ENCODE measurements at regions not wholly inside any gene's neighbourhood (a gene's known extent, or its start where the extent isn't known, plus 50 kb on each side); places are given as distances from the start of the nearest gene placed in this dataset.

DNA sequence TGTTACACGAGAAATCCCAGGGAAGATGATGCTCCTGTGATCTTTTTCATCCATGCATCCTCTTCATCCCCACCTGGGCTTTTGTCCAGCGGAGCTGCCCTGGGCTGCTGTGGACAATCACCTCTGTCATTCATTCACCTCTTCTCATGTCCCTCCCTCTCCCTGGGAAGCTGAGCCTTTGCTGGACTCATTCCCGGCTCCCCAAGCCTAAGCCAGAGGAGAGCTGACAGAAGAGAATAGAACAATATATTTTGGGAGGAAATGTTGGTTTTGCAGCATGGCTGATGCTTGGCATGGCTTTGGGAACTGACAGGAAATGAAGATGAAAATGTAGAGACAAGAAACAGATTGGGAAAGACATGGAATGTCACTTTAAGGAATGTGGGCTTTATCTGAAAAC, 177.4 kb downstream of the DICER1 start:
- TF ChIP-seq, protein P1, sequence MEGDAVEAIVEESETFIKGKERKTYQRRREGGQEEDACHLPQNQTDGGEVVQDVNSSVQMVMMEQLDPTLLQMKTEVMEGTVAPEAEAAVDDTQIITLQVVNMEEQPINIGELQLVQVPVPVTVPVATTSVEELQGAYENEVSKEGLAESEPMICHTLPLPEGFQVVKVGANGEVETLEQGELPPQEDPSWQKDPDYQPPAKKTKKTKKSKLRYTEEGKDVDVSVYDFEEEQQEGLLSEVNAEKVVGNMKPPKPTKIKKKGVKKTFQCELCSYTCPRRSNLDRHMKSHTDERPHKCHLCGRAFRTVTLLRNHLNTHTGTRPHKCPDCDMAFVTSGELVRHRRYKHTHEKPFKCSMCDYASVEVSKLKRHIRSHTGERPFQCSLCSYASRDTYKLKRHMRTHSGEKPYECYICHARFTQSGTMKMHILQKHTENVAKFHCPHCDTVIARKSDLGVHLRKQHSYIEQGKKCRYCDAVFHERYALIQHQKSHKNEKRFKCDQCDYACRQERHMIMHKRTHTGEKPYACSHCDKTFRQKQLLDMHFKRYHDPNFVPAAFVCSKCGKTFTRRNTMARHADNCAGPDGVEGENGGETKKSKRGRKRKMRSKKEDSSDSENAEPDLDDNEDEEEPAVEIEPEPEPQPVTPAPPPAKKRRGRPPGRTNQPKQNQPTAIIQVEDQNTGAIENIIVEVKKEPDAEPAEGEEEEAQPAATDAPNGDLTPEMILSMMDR (IDR thresholded peaks at IDR 0.05; ENCODE audit: low read depth, low read length, missing control alignments): no peak
- no peak overlapping the region for H3K27ac ChIP-seq
- no peaks in the 10 kb centered on the region for H3K36me3 ChIP-seq (replicated peaks)
- in situ Hi-C loops (cut with HindIII; ENCODE audit: low pct_ligation_motif_present, low sequenced_read_pairs): no loop called here
- H3K4me3 ChIP-seq (ENCODE audit: low read depth, low read length): no peak overlapping the region
- H3K27me3 ChIP-seq (replicated peaks): no peaks in the 10 kb centered on the region
- DNase-seq: no peak

DNA sequence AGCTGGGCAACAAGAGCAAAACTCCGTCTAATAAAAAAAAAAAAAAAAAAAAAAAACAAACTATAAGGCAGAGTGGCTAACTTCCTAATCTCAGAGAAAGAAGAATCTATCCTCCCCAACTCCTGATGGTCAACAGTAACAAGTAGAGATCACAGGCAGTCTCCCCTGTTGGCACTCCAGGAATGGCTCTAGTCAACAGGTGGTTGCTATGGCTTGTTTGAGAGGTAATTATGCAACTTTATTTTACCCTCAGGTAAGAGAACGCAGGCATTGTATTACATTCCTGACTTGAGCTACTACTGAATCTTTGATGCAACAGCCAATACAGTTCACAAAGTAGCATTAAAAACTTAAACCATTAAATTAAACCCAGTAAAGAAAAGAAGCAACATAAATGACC, 180.3 kb downstream of the DICER1 start:
- H3K36me3 ChIP-seq (replicated peaks): no peaks in the 10 kb centered on the region
- no peaks in the 10 kb centered on the region for H3K27me3 ChIP-seq (replicated peaks)
- TF ChIP-seq, protein P1 (IDR thresholded peaks at IDR 0.05; ENCODE audit: low read depth, low read length, missing control alignments): no peak
- in situ Hi-C loops (cut with HindIII; ENCODE audit: low pct_ligation_motif_present, low sequenced_read_pairs): no loop called here
- H3K4me3 ChIP-seq (ENCODE audit: low read depth, low read length): no peak overlapping the region
- no peak for DNase-seq
- H3K27ac ChIP-seq: no peak overlapping the region

DNA sequence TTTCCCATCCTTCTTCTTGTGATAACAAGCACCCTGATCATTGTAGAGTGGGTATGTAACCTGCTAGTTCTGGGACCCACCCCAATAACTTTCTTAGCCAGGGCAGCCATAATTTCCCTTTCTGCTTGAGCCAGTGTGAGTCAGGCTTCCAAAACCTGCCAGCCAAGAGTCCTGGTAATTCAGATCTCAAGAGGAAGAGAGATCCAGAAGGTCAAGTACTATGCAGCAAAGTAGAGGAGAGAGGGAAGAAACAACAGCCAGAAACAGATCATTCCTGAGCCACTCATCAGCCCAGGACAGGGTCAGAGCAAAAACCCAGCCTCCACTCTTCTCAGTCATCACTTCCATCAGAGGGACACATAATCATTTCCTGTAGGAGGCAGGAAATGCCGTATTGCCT, 182.0 kb downstream of the DICER1 start:
- Histone ChIP-seq H3K27ac (no peak overlapping the region), H3K4me3 (ENCODE audit: low read depth, low read length) (no peak overlapping the region), H3K27me3 (replicated peaks) (no peaks in the 10 kb centered on the region), H3K36me3 (replicated peaks) (no peaks in the 10 kb centered on the region)
- no peak for DNase-seq
- TF ChIP-seq, protein P1 (IDR thresholded peaks at IDR 0.05; ENCODE audit: low read depth, low read length, missing control alignments): no peak
- in situ Hi-C loops (cut with HindIII; ENCODE audit: low pct_ligation_motif_present, low sequenced_read_pairs): no loop called here

DNA sequence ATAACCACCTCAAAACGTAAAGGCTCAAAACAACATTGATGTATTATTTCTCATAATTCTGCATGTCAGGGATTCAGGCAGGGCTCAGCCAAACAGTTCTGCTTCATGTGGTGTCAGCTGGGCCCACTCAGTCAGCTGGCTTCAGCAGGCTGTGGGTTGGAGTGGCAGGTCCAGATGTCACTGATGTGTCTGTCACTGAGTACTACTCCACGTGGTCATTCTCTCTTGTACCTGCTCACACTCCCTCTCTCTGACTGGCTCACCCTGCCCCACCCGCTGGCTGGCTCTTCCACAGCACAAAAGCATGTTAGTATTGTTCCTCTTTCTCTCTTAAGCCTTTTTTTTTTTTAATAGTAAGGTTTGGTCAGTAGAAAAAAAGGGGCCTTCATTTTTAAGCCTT, 182.4 kb downstream of the DICER1 start:
- DNase-seq: no peak
- Histone ChIP-seq H3K27me3 (replicated peaks) (no peaks in the 10 kb centered on the region), H3K27ac (no peak overlapping the region), H3K36me3 (replicated peaks) (no peaks in the 10 kb centered on the region), H3K4me3 (ENCODE audit: low read depth, low read length) (no peak overlapping the region)
- in situ Hi-C loops (cut with HindIII; ENCODE audit: low pct_ligation_motif_present, low sequenced_read_pairs): no loop called here
- TF ChIP-seq, protein P1 (IDR thresholded peaks at IDR 0.05; ENCODE audit: low read depth, low read length, missing control alignments): no peak

DNA sequence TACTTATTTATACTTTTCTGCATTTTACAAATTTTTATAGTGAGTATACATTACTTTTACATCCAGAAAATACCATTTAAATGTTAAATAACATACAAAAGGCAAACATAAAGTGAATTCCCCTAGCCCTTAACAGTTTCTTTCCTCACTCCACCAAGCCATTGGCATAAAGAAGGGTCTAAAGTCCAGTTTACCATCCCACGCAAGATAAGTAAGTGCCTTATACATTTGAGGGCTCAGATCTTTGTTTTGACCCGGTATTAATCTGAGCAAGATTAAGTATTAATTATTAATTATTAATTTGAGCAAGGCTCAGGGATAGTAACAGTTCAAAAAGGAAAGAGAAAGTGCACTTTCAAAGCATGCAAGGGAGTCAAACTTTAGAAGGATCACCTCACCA, 182.9 kb downstream of the DICER1 start:
- no peaks in the 10 kb centered on the region for H3K27me3 ChIP-seq (replicated peaks)
- no peak overlapping the region for H3K27ac ChIP-seq
- in situ Hi-C loops (cut with HindIII; ENCODE audit: low pct_ligation_motif_present, low sequenced_read_pairs): no loop called here
- H3K36me3 ChIP-seq (replicated peaks): no peaks in the 10 kb centered on the region
- TF ChIP-seq, protein P1 (IDR thresholded peaks at IDR 0.05; ENCODE audit: low read depth, low read length, missing control alignments): no peak
- DNase-seq: no peak
- no peak overlapping the region for H3K4me3 ChIP-seq (ENCODE audit: low read depth, low read length)

DNA sequence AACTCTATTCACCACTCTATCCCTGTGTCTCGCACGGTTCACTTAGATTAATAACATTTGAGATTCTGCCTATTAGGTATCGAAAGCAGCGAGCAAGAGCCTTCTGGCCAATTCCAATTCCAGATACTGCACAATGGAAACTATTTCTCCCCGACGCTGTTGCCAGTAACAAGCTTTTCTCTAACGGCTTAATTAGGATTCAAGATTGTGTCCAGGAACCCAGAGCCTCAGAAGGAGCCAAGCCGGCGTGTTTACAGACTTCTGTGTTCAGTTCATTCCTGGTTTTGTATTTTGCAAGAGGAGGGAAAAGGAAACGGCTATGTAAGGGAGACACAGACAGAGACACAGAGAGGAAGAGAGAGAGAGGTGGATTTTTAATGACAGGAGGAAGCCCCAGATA, 185.6 kb downstream of the DICER1 start:
- DNase-seq: no peak
- Histone ChIP-seq H3K4me3 (ENCODE audit: low read depth, low read length) (no peak overlapping the region), H3K27ac (no peak overlapping the region), H3K27me3 (replicated peaks) (no peaks in the 10 kb centered on the region), H3K36me3 (replicated peaks) (no peaks in the 10 kb centered on the region)
- TF ChIP-seq, protein P1 (IDR thresholded peaks at IDR 0.05; ENCODE audit: low read depth, low read length, missing control alignments): no peak
- in situ Hi-C loops (cut with HindIII; ENCODE audit: low pct_ligation_motif_present, low sequenced_read_pairs): no loop called here

All from brain microvascular endothelial cell (primary cell).